ENCODE measurements at regions not wholly inside any gene's neighbourhood (a gene's known extent, or its start where the extent isn't known, plus 50 kb on each side); places are given as distances from the start of the nearest gene placed in this dataset.

- ATAC-seq (no peak), DNase-seq (no peak)
- Histone ChIP-seq H3K36me3 (ENCODE audit: control insufficient read depth, insufficient read depth, low read length) (no peaks in the 10 kb centered on the region), H3K4me1 (ENCODE audit: control insufficient read depth, insufficient read depth, low read length) (no peaks in the 10 kb centered on the region), H3K27me3 (ENCODE audit: control insufficient read depth, insufficient read depth, low read length) (no peaks in the 10 kb centered on the region), H3K4me3 (ENCODE audit: low read length) (no peak overlapping the region), H3K9me3 (ENCODE audit: control insufficient read depth, insufficient read depth, low read length) (peaks cover 14% of the 10 kb centered on the region), H3K27ac (ENCODE audit: low read length) (no peak overlapping the region)
- Mint-ChIP-seq H3K27ac (no peak overlapping the region), H3K4me3 (no peak overlapping the region), H3K36me3 (peaks cover 12% of the 10 kb centered on the region), H3K9me3 (peaks cover 15 to 21% of the 10 kb centered on the region in 2 donors), H3K27me3 (ENCODE audit: low read depth in 2 of 2) (no peaks in the 10 kb centered on the region), H3K4me1 (no peaks in the 10 kb centered on the region)
- no peak for TF ChIP-seq CTCF (IDR thresholded peaks at IDR 0.05)
- intact Hi-C loops (cut with micrococcal nuclease), result no loop called here
- WGBS (ENCODE audit: insufficient coverage), result no CpG with 5 or more reads among the region's 4 CpGs
Measured at GRCh38 chr13:58235454-58235853, 603.9 kb downstream of the PCDH17 start.

- WGBS (ENCODE audit: insufficient coverage), result 79% methylated on average over 10 of the region's 10 CpGs
- Histone ChIP-seq H3K27me3 (ENCODE audit: control insufficient read depth, insufficient read depth, low read length) (no peaks in the 10 kb centered on the region), H3K4me1 (ENCODE audit: control insufficient read depth, insufficient read depth, low read length) (no peaks in the 10 kb centered on the region), H3K36me3 (ENCODE audit: control insufficient read depth, insufficient read depth, low read length) (no peaks in the 10 kb centered on the region), H3K4me3 (ENCODE audit: low read length) (no peak overlapping the region), H3K27ac (ENCODE audit: low read length) (no peak overlapping the region), H3K9me3 (ENCODE audit: control insufficient read depth, insufficient read depth, low read length) (peaks cover 14% of the 10 kb centered on the region)
- ATAC-seq (no peak), DNase-seq (no peak)
- Mint-ChIP-seq H3K9me3 (peaks cover 12 to 22% of the 10 kb centered on the region in 2 donors), H3K27me3 (ENCODE audit: low read depth in 2 of 2) (no peaks in the 10 kb centered on the region), H3K4me1 (no peaks in the 10 kb centered on the region), H3K27ac (no peak overlapping the region), H3K36me3 (peaks cover 2% of the 10 kb centered on the region), H3K4me3 (no peak overlapping the region)
- intact Hi-C loops (cut with micrococcal nuclease), result no loop called here
- TF ChIP-seq CTCF (IDR thresholded peaks at IDR 0.05), result no peak
Measured at GRCh38 chr13:58238972-58239773, 607.6 kb downstream of the PCDH17 start.

GRCh38 chr13:58239774-58240268, 608.3 kb downstream of the PCDH17 start:
- WGBS (ENCODE audit: insufficient coverage), result 93% methylated on average over 9 of the region's 9 CpGs
- no peaks in the 10 kb centered on the region for H3K27me3 ChIP-seq (ENCODE audit: control insufficient read depth, insufficient read depth, low read length)
- no peaks in the 10 kb centered on the region for H3K4me1 ChIP-seq (ENCODE audit: control insufficient read depth, insufficient read depth, low read length)
- no peak overlapping the region for H3K4me3 ChIP-seq (ENCODE audit: low read length)
- H3K36me3 Mint-ChIP-seq, result peaks cover 9% of the 10 kb centered on the region
- peaks cover 14% of the 10 kb centered on the region for H3K9me3 ChIP-seq (ENCODE audit: control insufficient read depth, insufficient read depth, low read length)
- no peak overlapping the region for H3K27ac Mint-ChIP-seq
- DNase-seq (no peak), ATAC-seq (no peak)
- no peaks in the 10 kb centered on the region for H3K27me3 Mint-ChIP-seq (ENCODE audit: low read depth in 2 of 2)
- TF ChIP-seq CTCF (IDR thresholded peaks at IDR 0.05), result no peak
- intact Hi-C loops (cut with micrococcal nuclease), result no loop called here
- H3K4me1 Mint-ChIP-seq, result no peaks in the 10 kb centered on the region
- H3K27ac ChIP-seq (ENCODE audit: low read length), result no peak overlapping the region
- H3K36me3 ChIP-seq (ENCODE audit: control insufficient read depth, insufficient read depth, low read length), result no peaks in the 10 kb centered on the region
- no peak overlapping the region for H3K4me3 Mint-ChIP-seq
- H3K9me3 Mint-ChIP-seq, result peaks cover 17 to 25% of the 10 kb centered on the region in 2 donors
